PC-3 (cell line): ENCODE measurements at regions not wholly inside any gene's neighbourhood (a gene's known extent, or its start where the extent isn't known, plus 50 kb on each side); places are given as distances from the start of the nearest gene placed in this dataset.

Experiments
- ATAC-seq: fragments of 200-7000 bp; cut with Tn5 transposase; 2 replicates; pipeline ENCODE4 v1.9.1; 2020; ENCODE audit warnings: mild to moderate bottlenecking, moderate library complexity
- BruUV-seq: library from RNA; stranded (reverse); fragments of 400-500 nt; replicated peaks from 2 replicates; lab custom pipeline; 2021; lab: Mats Ljungman, UMichigan
- CTCF ChIA-PET: fragments of 300-600 bp; sonication (Branson Sonifier 250); formaldehyde crosslinking; loops from one replicate; lab custom pipeline; 2022; ENCODE audit warnings: antibody characterized with exemption; lab: Charles Lee
- POLR2A ChIA-PET: fragments of 300-600 bp; sonication (Branson Sonifier 250); formaldehyde crosslinking; loops from one replicate; lab custom pipeline; 2022; ENCODE audit warnings: antibody characterized with exemption; ENCODE audit not compliant: unreplicated experiment; lab: Charles Lee
- DNase-seq: peaks from one replicate; pipeline ENCODE4 v3.0.0-alpha.2; 2015
- H2AFZ ChIP-seq: fragments of 300-600 bp; sonication (generic); 2 replicates; pipeline ENCODE4 v1.6.0; 2016; ENCODE audit warnings: antibody characterized with exemption, low read length
- H3F3A ChIP-seq: fragments of 300-600 bp; sonication (generic); one replicate; pipeline ENCODE4 v1.6.0; 2017; ENCODE audit warnings: antibody characterized with exemption, low read length, control low read depth, mild to moderate bottlenecking; ENCODE audit not compliant: unreplicated experiment
- H3K27ac ChIP-seq: fragments of 300-600 bp; sonication (generic); 2 replicates; pipeline ENCODE4 v1.5.1; 2016; ENCODE audit warnings: mild to moderate bottlenecking, low read length
- H3K27me3 ChIP-seq: fragments of 300-600 bp; sonication (generic); 2 replicates; pipeline ENCODE4 v1.6.1; 2016; ENCODE audit warnings: low read length, mixed read lengths
- H3K36me3 ChIP-seq: fragments of 300-600 bp; sonication (generic); 2 replicates; pipeline ENCODE4 v1.6.1; 2016; ENCODE audit warnings: low read depth, mixed run types, low read length, mixed read lengths
- H3K4me1 ChIP-seq: fragments of 300-600 bp; sonication (generic); 2 replicates; pipeline ENCODE4 v1.5.1; 2016; ENCODE audit warnings: low read length; ENCODE audit not compliant: insufficient read depth
- H3K4me2 ChIP-seq: fragments of 300-600 bp; sonication (generic); 2 replicates; pipeline ENCODE4 v1.6.0; 2016; ENCODE audit warnings: low read length
- H3K4me3 ChIP-seq: fragments of 300-600 bp; sonication (generic); 2 replicates; pipeline ENCODE4 v1.5.1; 2016; ENCODE audit warnings: mild to moderate bottlenecking, low read length, mixed read lengths
- H3K79me2 ChIP-seq: fragments of 300-600 bp; sonication (generic); 2 replicates; pipeline ENCODE4 v1.6.1; 2017; ENCODE audit warnings: low read length, mixed read lengths
- H3K9ac ChIP-seq: fragments of 300-600 bp; sonication (generic); 2 replicates; pipeline ENCODE4 v1.6.0; 2016; ENCODE audit warnings: mild to moderate bottlenecking, low read length
- H3K9me2 ChIP-seq: fragments of 300-600 bp; sonication (generic); replicated peaks from 2 replicates; pipeline ENCODE4 v1.6.1; 2016; ENCODE audit warnings: mixed run types, low read length, mixed read lengths
- H3K9me3 ChIP-seq: fragments of 300-600 bp; sonication (generic); 2 replicates; pipeline ENCODE4 v1.6.1; 2016; ENCODE audit warnings: low read length, mixed read lengths
- H4K20me1 ChIP-seq: fragments of 300-600 bp; sonication (generic); 2 replicates; pipeline ENCODE4 v1.6.1; 2016; ENCODE audit warnings: low read length, mixed read lengths
- EZH2 ChIP-seq: fragments of 300-600 bp; sonication (generic); IDR thresholded peaks from one replicate; pipeline ENCODE4 v1.6.1; 2017; ENCODE audit warnings: antibody characterized with exemption, mild to moderate bottlenecking, low read length; ENCODE audit not compliant: unreplicated experiment
- EZH2phosphoT487 ChIP-seq: fragments of 300-600 bp; sonication (generic); IDR thresholded peaks from 2 replicates; pipeline ENCODE4 v1.6.1; 2018; ENCODE audit warnings: mild to moderate bottlenecking, antibody characterized with exemption, low read length, borderline replicate concordance
- intact Hi-C: fragments of 100-400 bp; cut with micrococcal nuclease; formaldehyde crosslinking; loops from 2 replicates; pipeline ENCODE4 v1.9.0; 2023
- TF ChIP-seq, protein P1 (sequence below): fragments of 300-600 bp; sonication (generic); conservative IDR thresholded peaks from 2 replicates; pipeline ENCODE4 v1.5.1; 2017; ENCODE audit warnings: antibody characterized with exemption, low read depth, mild to moderate bottlenecking, low read length

DNA sequence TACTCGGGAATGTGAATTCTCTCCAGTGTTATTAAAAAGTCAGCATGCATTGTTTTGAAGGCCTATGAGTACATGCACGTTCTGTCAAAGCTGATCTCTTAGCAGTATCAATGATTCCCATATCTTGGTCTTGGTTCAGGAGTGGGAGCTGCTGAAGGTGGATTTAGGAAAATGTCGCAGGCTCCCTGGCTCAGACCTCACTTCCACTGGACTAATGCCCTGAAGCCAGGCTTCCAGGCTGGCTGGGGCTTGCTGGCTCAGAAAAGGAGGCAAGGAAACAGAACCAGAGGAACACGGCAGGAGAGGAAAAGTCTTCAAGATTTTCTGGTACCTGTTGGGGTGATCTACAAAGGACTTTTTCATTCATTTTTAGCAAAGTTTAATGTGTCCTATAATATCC is 81.6 kb downstream of the OLIG3 start:
- Histone ChIP-seq H3K9me3 (no peaks in the 10 kb centered on the region), H3K4me2 (no peak overlapping the region), H3K9ac (no peak overlapping the region), H3K4me1 (no peaks in the 10 kb centered on the region), H3K79me2 (no peaks in the 10 kb centered on the region), H3F3A (no peaks in the 10 kb centered on the region), H3K27ac (no peak overlapping the region), H3K4me3 (no peak overlapping the region), H4K20me1 (no peaks in the 10 kb centered on the region), H3K36me3 (no peaks in the 10 kb centered on the region), H3K27me3 (peaks cover 15% of the 10 kb centered on the region), H2AFZ (no peak overlapping the region), H3K9me2 (no peaks in the 10 kb centered on the region)
- TF ChIP-seq EZH2 = no peak
- no peak for TF ChIP-seq EZH2phosphoT487
- TF ChIP-seq, protein P1, sequence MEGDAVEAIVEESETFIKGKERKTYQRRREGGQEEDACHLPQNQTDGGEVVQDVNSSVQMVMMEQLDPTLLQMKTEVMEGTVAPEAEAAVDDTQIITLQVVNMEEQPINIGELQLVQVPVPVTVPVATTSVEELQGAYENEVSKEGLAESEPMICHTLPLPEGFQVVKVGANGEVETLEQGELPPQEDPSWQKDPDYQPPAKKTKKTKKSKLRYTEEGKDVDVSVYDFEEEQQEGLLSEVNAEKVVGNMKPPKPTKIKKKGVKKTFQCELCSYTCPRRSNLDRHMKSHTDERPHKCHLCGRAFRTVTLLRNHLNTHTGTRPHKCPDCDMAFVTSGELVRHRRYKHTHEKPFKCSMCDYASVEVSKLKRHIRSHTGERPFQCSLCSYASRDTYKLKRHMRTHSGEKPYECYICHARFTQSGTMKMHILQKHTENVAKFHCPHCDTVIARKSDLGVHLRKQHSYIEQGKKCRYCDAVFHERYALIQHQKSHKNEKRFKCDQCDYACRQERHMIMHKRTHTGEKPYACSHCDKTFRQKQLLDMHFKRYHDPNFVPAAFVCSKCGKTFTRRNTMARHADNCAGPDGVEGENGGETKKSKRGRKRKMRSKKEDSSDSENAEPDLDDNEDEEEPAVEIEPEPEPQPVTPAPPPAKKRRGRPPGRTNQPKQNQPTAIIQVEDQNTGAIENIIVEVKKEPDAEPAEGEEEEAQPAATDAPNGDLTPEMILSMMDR = no peak
- BruUV-seq = no TSS peak
- ChIA-PET POLR2A (no interaction called here), CTCF (no interaction called here)
- ATAC-seq = no peak
- intact Hi-C loops = no loop called here
- DNase-seq = no peak

DNA sequence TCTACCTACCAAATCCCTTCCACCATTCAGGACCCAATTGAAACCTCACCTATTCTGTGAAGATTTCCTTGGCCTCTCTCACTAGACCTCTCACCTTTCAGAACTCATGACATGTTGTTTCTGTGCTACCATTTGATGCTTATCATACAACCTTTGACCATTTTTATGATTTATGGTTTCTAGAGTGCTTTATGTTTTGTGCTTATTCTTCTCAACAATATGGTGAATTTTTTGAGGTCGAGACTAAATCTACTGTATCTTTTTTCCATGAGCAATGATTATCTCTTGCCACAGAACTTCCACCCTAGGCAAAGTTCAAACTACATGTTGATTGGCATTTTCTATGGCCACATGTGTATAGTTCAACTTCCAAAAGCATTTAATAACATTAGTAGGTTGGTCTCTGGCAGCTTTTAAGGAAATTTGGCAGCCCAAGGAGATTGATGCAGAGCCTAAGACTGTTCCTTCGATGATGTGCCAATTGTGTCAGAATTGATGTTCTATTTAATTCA is 84.9 kb downstream of the OLIG3 start:
- no peaks in the 10 kb centered on the region for H3F3A ChIP-seq
- DNase-seq (no peak), ATAC-seq (no peak)
- H4K20me1 ChIP-seq = no peaks in the 10 kb centered on the region
- no peak overlapping the region for H3K4me3 ChIP-seq
- H3K9me3 ChIP-seq = no peaks in the 10 kb centered on the region
- no peak overlapping the region for H3K27ac ChIP-seq
- no peak overlapping the region for H2AFZ ChIP-seq
- ChIA-PET POLR2A (no interaction called here), CTCF (no interaction called here)
- H3K36me3 ChIP-seq = no peaks in the 10 kb centered on the region
- H3K27me3 ChIP-seq = peaks cover 11% of the 10 kb centered on the region
- no peak overlapping the region for H3K4me2 ChIP-seq
- no peak overlapping the region for H3K9ac ChIP-seq
- H3K79me2 ChIP-seq = no peaks in the 10 kb centered on the region
- no peaks in the 10 kb centered on the region for H3K9me2 ChIP-seq
- no TSS peak for BruUV-seq
- TF ChIP-seq EZH2 (no peak), EZH2phosphoT487 (no peak)
- TF ChIP-seq, protein P1 = no peak
- intact Hi-C loops = no loop called here
- no peaks in the 10 kb centered on the region for H3K4me1 ChIP-seq

DNA sequence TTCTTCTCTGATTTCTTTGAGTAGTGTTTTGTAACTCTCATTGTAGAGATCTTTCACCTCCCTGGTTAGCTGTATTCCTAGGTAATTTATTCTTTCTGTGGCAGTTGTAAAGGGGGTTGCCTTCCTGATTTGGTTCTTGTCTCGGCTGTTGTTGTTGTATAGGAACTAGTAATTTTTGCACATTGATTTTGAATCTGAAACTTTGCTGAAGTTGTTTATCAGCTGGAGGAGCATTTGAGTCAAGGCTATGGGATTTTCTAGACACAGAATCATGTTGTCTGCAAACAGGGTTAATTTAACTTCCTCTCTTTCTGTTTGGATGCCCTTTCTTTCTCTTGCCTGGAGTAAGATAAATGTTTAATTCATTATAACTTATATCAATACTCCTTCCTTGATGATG is 86.4 kb downstream of the OLIG3 start:
- Histone ChIP-seq H3K4me3 (no peak overlapping the region), H4K20me1 (no peaks in the 10 kb centered on the region), H3K9me2 (no peaks in the 10 kb centered on the region), H3K27me3 (peaks cover 13% of the 10 kb centered on the region), H3K4me1 (no peaks in the 10 kb centered on the region), H3K36me3 (no peaks in the 10 kb centered on the region), H3K79me2 (no peaks in the 10 kb centered on the region), H3K9me3 (no peaks in the 10 kb centered on the region), H3K4me2 (no peak overlapping the region), H2AFZ (no peak overlapping the region), H3K9ac (no peak overlapping the region), H3K27ac (no peak overlapping the region), H3F3A (no peaks in the 10 kb centered on the region)
- ChIA-PET POLR2A (no interaction called here), CTCF (no interaction called here)
- ATAC-seq (no peak), DNase-seq (no peak)
- BruUV-seq = no TSS peak
- TF ChIP-seq EZH2 = no peak
- TF ChIP-seq, protein P1 = no peak
- TF ChIP-seq EZH2phosphoT487 = no peak
- intact Hi-C loops = no loop called here
